NT2/D1 (cell line): ENCODE measurements at regions not wholly inside any gene's neighbourhood (a gene's known extent, or its start where the extent isn't known, plus 50 kb on each side); places are given as distances from the start of the nearest gene placed in this dataset.

Experiments
- SUZ12 ChIP-seq: IDR thresholded peaks from 2 replicates; pipeline ENCODE4 v1.6.1; 2011; ENCODE audit not compliant: insufficient read length, insufficient read depth; ENCODE audit errors: extremely low read depth
- YY1 ChIP-seq: IDR thresholded peaks from 2 replicates; pipeline ENCODE4 v1.6.1; 2011; ENCODE audit not compliant: insufficient read length, insufficient read depth
- ZNF274 ChIP-seq: IDR thresholded peaks from 2 replicates; pipeline ENCODE4 v1.6.1; 2011; ENCODE audit warnings: mild to moderate bottlenecking, low read depth, low read length

- TF ChIP-seq YY1, result no peak
- TF ChIP-seq ZNF274, result no peak
- no peak for TF ChIP-seq SUZ12
Observed at GRCh38 chr6:12229332-12229731, 60.8 kb upstream of the EDN1 start.
